Activated CD4-positive, alpha-beta T cell treated with anti-CD3 and anti-CD28 coated beads, Interleukin-2, amount 10 ng/mL, durations not matched to agents 7 days and 5 days (primary cell): ENCODE measurements at regions not wholly inside any gene's neighbourhood (a gene's known extent, or its start where the extent isn't known, plus 50 kb on each side); places are given as distances from the start of the nearest gene placed in this dataset.

Experiments used
- CTCF ChIA-PET: fragments of 350-600 bp; sonication (Branson Sonifier 250); formaldehyde crosslinking; loops from one replicate; lab custom pipeline; 2021; ENCODE audit warnings: antibody characterized with exemption; lab: Charles Lee
- POLR2A ChIA-PET: fragments of 350-600 bp; sonication (Branson Sonifier 250); formaldehyde crosslinking; loops from one replicate; lab custom pipeline; 2021; ENCODE audit warnings: antibody characterized with exemption; lab: Charles Lee
- DNase-seq: peaks from one replicate; pipeline ENCODE4 v3.0.0-alpha.2; 2020
- H3K27ac Mint-ChIP-seq: one replicate; pipeline ENCODE4 v1.8.0; 2021; ENCODE audit warnings: mild to moderate bottlenecking, moderate library complexity, mixed read lengths
- H3K27me3 Mint-ChIP-seq: one replicate; pipeline ENCODE4 v1.8.0; 2021; ENCODE audit warnings: mixed read lengths
- H3K36me3 Mint-ChIP-seq: one replicate; pipeline ENCODE4 v1.8.0; 2021; ENCODE audit warnings: low read depth, mixed read lengths
- H3K4me1 Mint-ChIP-seq: one replicate; pipeline ENCODE4 v1.8.0; 2021; ENCODE audit warnings: mixed read lengths
- H3K4me3 Mint-ChIP-seq: one replicate; pipeline ENCODE4 v1.8.0; 2021; ENCODE audit warnings: mild to moderate bottlenecking, moderate library complexity, mixed read lengths
- H3K9me3 Mint-ChIP-seq: one replicate; pipeline ENCODE4 v1.8.0; 2021; ENCODE audit warnings: mixed read lengths

DNA sequence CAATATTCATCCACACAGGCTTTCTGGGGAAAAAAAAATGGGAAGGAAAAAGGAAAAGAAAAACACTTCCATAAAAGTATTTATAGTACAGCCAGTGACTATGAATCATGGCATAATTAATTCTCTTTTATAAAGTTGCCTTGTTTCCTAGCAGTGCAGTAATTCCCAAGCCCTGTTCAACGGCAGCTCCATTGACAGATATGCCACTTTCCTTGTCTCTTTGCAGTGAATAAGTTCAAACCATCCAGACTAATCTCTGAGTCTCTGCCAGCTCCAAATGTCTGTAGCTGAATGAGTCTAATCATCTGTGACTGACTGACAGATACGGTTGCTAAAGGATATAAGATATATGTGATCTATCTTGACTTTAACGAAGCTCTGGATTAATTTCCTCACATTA, 52.9 kb upstream of the KCNJ16 start:
- DNase-seq, result no peak
- H3K4me1 Mint-ChIP-seq, result no peaks in the 10 kb centered on the region
- peaks cover 2% of the 10 kb centered on the region for H3K27me3 Mint-ChIP-seq
- no peak overlapping the region for H3K4me3 Mint-ChIP-seq
- ChIA-PET POLR2A (no interaction called here), CTCF (no interaction called here)
- H3K36me3 Mint-ChIP-seq, result no peaks in the 10 kb centered on the region
- H3K9me3 Mint-ChIP-seq, result peaks cover 3% of the 10 kb centered on the region
- H3K27ac Mint-ChIP-seq, result no peak overlapping the region

- no peak for DNase-seq
- H3K27me3 Mint-ChIP-seq, result peaks cover 2% of the 10 kb centered on the region
- POLR2A ChIA-PET, result no interaction called here
- no peaks in the 10 kb centered on the region for H3K36me3 Mint-ChIP-seq
- no peaks in the 10 kb centered on the region for H3K4me1 Mint-ChIP-seq
- peaks cover 3% of the 10 kb centered on the region for H3K9me3 Mint-ChIP-seq
- no peak overlapping the region for H3K27ac Mint-ChIP-seq
- CTCF ChIA-PET, result no interaction called here
- no peak overlapping the region for H3K4me3 Mint-ChIP-seq
Observed at GRCh38 chr17:70024253-70024652, 50.8 kb upstream of the KCNJ16 start.
